Brain microvascular endothelial cell (primary cell): ENCODE measurements at regions not wholly inside any gene's neighbourhood (a gene's known extent, or its start where the extent isn't known, plus 50 kb on each side); places are given as distances from the start of the nearest gene placed in this dataset.
A peak's percentile ranks its signal among the peaks of the same experiment; 100 is the strongest.

Source experiments
- DNase-seq: peaks from one replicate; pipeline ENCODE4 v3.0.0-alpha.2; 2020
- H3K27ac ChIP-seq: fragments of 250-450 bp; sonication (Bioruptor Pico); 2 replicates; pipeline ENCODE4 v1.5.1; 2020; ENCODE audit warnings: mild to moderate bottlenecking, moderate library complexity
- H3K27me3 ChIP-seq: fragments of 250-450 bp; sonication (Bioruptor Pico); replicated peaks from 2 replicates; pipeline ENCODE4 v1.5.1; 2020; ENCODE audit warnings: mild to moderate bottlenecking
- H3K36me3 ChIP-seq: fragments of 250-450 bp; sonication (Bioruptor Pico); replicated peaks from 2 replicates; pipeline ENCODE4 v1.5.1; 2020; ENCODE audit warnings: mild to moderate bottlenecking
- H3K4me3 ChIP-seq: 2 replicates; pipeline ENCODE4 v1.5.1; 2011; ENCODE audit warnings: low read depth, mild to moderate bottlenecking, control low read depth, low read length, moderate library complexity
- in situ Hi-C: cut with HindIII; loops from 2 replicates; pipeline ENCODE4 v1.10.0; 2017; ENCODE audit warnings: low sequenced_read_pairs, low pct_ligation_motif_present
- TF ChIP-seq, protein P1 (sequence below): IDR thresholded peaks from 2 replicates; pipeline ENCODE4 v1.5.1; 2011; ENCODE audit warnings: low read depth, mild to moderate bottlenecking, moderate library complexity, low read length, control low read depth, inconsistent platforms; ENCODE audit errors: missing control alignments

DNA sequence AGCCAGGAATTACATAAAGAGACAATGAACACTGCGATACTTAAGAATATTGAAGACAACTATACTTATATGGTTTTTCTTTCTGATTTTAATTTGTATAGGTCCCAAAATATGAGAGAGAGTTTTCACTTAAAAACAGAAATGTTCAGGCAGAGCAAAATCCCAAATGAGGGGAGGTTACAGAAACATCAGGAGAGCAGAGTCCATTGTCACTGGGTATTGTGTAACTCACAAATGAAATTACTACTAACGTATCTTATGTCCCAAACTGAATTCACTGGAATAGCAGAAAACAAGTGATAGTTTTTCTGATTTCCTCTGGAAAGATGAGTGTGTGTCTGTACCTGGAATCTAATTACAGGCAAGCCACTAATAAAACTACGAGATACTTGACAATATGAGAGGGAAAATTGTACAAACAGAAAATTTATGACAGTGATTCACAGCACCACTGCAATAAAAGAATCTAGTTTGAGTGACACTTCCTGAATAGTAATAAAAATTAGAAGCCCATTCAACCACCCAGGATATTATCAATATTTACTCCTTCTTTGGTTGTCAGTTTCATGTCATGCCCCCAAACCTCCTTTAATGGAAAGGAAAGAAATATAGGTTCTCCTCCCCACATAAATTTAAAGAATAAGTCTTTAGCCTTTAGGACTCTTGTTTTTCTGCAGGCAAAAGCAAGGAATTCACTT, 522.6 kb downstream of the ADGRL2 start:
- in situ Hi-C loops, result no loop called here
- H3K4me3 ChIP-seq, result no peak overlapping the region
- H3K27me3 ChIP-seq, result no peaks in the 10 kb centered on the region
- no peaks in the 10 kb centered on the region for H3K36me3 ChIP-seq
- TF ChIP-seq, protein P1, sequence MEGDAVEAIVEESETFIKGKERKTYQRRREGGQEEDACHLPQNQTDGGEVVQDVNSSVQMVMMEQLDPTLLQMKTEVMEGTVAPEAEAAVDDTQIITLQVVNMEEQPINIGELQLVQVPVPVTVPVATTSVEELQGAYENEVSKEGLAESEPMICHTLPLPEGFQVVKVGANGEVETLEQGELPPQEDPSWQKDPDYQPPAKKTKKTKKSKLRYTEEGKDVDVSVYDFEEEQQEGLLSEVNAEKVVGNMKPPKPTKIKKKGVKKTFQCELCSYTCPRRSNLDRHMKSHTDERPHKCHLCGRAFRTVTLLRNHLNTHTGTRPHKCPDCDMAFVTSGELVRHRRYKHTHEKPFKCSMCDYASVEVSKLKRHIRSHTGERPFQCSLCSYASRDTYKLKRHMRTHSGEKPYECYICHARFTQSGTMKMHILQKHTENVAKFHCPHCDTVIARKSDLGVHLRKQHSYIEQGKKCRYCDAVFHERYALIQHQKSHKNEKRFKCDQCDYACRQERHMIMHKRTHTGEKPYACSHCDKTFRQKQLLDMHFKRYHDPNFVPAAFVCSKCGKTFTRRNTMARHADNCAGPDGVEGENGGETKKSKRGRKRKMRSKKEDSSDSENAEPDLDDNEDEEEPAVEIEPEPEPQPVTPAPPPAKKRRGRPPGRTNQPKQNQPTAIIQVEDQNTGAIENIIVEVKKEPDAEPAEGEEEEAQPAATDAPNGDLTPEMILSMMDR, result no peak
- H3K27ac ChIP-seq, result no peak overlapping the region
- no peak for DNase-seq

DNA sequence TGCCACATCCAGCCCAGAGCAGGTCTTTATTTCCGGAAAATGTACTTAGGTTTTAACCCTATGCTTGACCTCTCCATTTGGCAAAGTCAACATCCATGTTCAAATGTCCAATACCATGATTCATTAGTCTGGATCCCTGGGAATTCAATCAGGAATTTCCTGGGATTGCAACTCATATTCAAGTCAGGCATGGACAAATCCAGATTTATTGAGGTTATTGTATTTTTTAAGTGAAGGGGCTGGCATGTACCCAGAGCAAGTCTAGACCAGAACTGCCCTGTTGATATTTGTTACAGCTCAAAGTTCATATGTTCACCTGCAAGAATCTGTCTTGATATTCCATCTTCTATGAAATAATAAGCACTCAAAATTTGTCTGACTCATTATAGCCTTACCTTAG, 521.1 kb downstream of the ADGRL2 start:
- DNase-seq, result no peak
- Histone ChIP-seq H3K27ac (no peak overlapping the region), H3K4me3 (no peak overlapping the region), H3K36me3 (no peaks in the 10 kb centered on the region), H3K27me3 (no peaks in the 10 kb centered on the region)
- TF ChIP-seq, protein P1, result no peak
- in situ Hi-C loops, result no loop called here

DNA sequence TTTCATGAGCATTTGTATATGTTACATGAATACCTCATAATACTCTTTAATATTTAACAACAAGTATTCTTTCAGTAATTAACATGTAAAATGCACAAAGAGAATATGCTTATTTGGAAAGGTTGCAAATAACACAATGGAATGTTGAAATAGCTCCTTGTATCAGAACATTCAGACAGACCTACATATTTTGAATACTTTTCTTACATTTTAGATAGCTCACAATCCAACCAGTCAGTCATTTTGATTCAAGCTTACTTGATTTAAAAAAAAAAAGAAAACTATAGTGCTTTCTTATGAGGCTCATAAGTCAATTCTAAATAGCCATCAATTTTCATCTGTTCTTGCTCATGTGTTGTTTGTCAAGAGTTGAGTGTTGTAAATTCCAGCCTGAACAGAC, 518.8 kb downstream of the ADGRL2 start:
- H3K27ac ChIP-seq, result no peak overlapping the region
- H3K27me3 ChIP-seq, result no peaks in the 10 kb centered on the region
- TF ChIP-seq, protein P1, result no peak
- H3K4me3 ChIP-seq, result no peak overlapping the region
- in situ Hi-C loops, result no loop called here
- no peaks in the 10 kb centered on the region for H3K36me3 ChIP-seq
- DNase-seq, result no peak

DNA sequence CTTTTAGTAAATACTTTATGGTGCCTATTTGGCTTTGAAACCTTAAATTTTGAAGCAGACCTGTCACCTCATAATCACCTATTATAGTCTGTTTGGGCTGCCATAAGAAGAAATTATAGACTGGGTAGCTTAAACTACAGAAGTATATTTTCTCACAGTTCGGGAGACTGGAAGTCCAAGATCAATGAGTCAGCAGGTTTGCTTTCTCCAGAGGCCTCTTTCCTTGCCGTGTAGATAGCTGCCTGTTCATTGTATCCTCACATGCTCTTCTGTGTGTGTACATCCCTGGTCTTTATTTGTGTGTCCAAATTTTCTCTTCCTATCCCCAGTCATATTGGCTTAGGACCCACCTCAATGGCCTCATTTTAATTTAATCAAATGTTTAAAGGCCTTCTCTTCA, 518.2 kb downstream of the ADGRL2 start:
- Histone ChIP-seq H3K4me3 (no peak overlapping the region), H3K27ac (peak overlapping the region; percentile 41), H3K36me3 (no peaks in the 10 kb centered on the region), H3K27me3 (no peaks in the 10 kb centered on the region)
- DNase-seq, result peak; percentile 70
- TF ChIP-seq, protein P1, result no peak
- in situ Hi-C loops, result no loop called here

DNA sequence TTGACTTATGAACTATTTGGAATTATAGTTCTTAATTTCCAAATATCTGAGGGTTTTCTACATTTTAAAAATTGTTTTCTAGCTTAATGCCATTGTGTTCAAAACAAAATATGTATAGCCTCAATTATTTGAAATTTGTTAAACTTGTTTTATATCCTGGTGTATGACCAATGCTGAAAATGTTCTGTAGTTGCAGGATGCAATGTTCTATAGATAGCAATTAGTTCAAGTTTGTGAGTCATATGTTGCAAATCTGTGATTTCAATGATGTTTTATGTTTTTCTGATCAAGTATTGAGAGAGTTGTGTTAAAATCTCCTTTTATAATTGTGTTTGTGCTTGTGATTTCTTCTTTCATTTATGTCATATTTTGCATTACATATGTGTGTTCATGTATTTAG, 517.5 kb downstream of the ADGRL2 start:
- H3K36me3 ChIP-seq, result no peaks in the 10 kb centered on the region
- no peak overlapping the region for H3K4me3 ChIP-seq
- no peak for DNase-seq
- in situ Hi-C loops, result no loop called here
- no peaks in the 10 kb centered on the region for H3K27me3 ChIP-seq
- H3K27ac ChIP-seq, result peak overlapping the region; percentile 41
- TF ChIP-seq, protein P1, result no peak

DNA sequence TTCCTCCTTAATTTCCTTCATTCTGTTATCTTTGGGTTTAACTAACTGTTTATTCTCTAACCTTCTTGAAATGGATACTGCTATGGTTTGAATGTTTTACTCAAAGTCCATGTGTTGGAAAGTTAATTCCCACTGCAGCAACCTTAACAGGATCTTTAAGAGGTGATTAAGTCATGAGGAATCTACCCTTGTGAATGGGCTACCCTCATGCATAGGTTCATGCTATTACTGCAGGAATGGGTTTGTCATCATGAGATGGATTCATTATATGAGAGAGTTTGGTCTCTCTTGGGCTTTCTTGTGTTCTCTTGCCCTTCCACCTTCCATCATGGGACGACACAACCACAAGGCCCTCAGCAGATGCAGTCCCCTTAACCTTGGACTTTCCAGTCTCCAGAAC, 516.9 kb downstream of the ADGRL2 start:
- peak overlapping the region; percentile 12 for H3K27ac ChIP-seq
- DNase-seq, result peak; percentile 58
- H3K27me3 ChIP-seq, result no peaks in the 10 kb centered on the region
- TF ChIP-seq, protein P1, result no peak
- in situ Hi-C loops, result no loop called here
- H3K4me3 ChIP-seq, result no peak overlapping the region
- H3K36me3 ChIP-seq, result no peaks in the 10 kb centered on the region
